Neural cell (in vitro differentiated cells): ENCODE measurements at regions not wholly inside any gene's neighbourhood (a gene's known extent, or its start where the extent isn't known, plus 50 kb on each side); places are given as distances from the start of the nearest gene placed in this dataset.

Source experiments
- H2AFZ ChIP-seq: fragments of 200-600, 300-800 bp; sonication (generic), shearing (Covaris generic); 2 replicates; pipeline ENCODE4 v1.6.0; 2014; ENCODE audit warnings: low read depth, mild to moderate bottlenecking, antibody characterized with exemption, low read length, moderate library complexity
- H3F3A ChIP-seq: fragments of 200-600 bp; shearing (Covaris generic); 2 replicates; pipeline ENCODE4 v1.6.1; 2016; ENCODE audit warnings: mild to moderate bottlenecking, moderate library complexity, mixed read lengths, antibody characterized with exemption, low read length; ENCODE audit not compliant: insufficient read depth, poor library complexity, severe bottlenecking
- H3K27ac ChIP-seq: fragments of 200-600, 300-800 bp; sonication (generic), shearing (Covaris generic); 2 replicates; pipeline ENCODE4 v1.5.1; 2014; ENCODE audit warnings: mild to moderate bottlenecking, low read length, moderate library complexity
- H3K27me3 ChIP-seq: fragments of 300-800, 200-600 bp; sonication (generic), shearing (Covaris generic); 2 replicates; pipeline ENCODE4 v1.6.0; 2014; ENCODE audit warnings: mild to moderate bottlenecking, low read depth, low read length, moderate library complexity; ENCODE audit not compliant: insufficient read depth
- H3K36me3 ChIP-seq: fragments of 300-800, 200-600 bp; sonication (generic), shearing (Covaris generic); 2 replicates; pipeline ENCODE4 v1.5.1; 2014; ENCODE audit warnings: mild to moderate bottlenecking, antibody characterized with exemption, low read length, moderate library complexity; ENCODE audit not compliant: insufficient read depth
- H3K4me2 ChIP-seq: fragments of 300-800, 200-600 bp; sonication (generic), shearing (Covaris generic); 2 replicates; pipeline ENCODE4 v1.6.0; 2014; ENCODE audit warnings: mild to moderate bottlenecking, low read length
- H3K4me3 ChIP-seq: fragments of 300-800, 200-600 bp; sonication (generic), shearing (Covaris generic); 2 replicates; pipeline ENCODE4 v1.5.1; 2014; ENCODE audit warnings: mild to moderate bottlenecking, low read length, moderate library complexity
- H3K79me2 ChIP-seq: fragments of 200-600 bp; shearing (Covaris generic); replicated peaks from 2 replicates; pipeline ENCODE4 v1.6.0; 2014; ENCODE audit warnings: mild to moderate bottlenecking, low read length, moderate library complexity; ENCODE audit not compliant: insufficient read depth
- H3K9ac ChIP-seq: fragments of 300-800, 200-600 bp; sonication (generic), shearing (Covaris generic); 2 replicates; pipeline ENCODE4 v1.6.1; 2016; ENCODE audit warnings: mild to moderate bottlenecking, low read length, mixed read lengths
- H3K9me2 ChIP-seq: fragments of 200-600 bp; shearing (Covaris generic); 2 replicates; pipeline ENCODE4 v1.6.1; 2016; ENCODE audit warnings: mild to moderate bottlenecking, low read length, mixed read lengths; ENCODE audit not compliant: insufficient read depth
- H3K9me3 ChIP-seq: fragments of 200-600, 300-800 bp; sonication (generic), shearing (Covaris generic); 2 replicates; pipeline ENCODE4 v1.6.1; 2016; ENCODE audit warnings: mild to moderate bottlenecking, mixed run types, low read length, moderate library complexity, mixed read lengths
- H4K20me1 ChIP-seq: fragments of 200-600 bp; shearing (Covaris generic); 2 replicates; pipeline ENCODE4 v1.6.1; 2016; ENCODE audit warnings: mild to moderate bottlenecking, mixed run types; ENCODE audit not compliant: insufficient read depth
- CTCF ChIP-seq: fragments of 450-650 bp; IDR thresholded peaks from 2 replicates; pipeline ENCODE4 v1.5.1; 2014; ENCODE audit warnings: antibody characterized with exemption, mild to moderate bottlenecking, moderate library complexity; ENCODE audit not compliant: poor library complexity, severe bottlenecking
- EP300 ChIP-seq: fragments of 450-650 bp; conservative IDR thresholded peaks from 2 replicates; pipeline ENCODE4 v1.6.1; 2014; ENCODE audit warnings: antibody characterized with exemption, mild to moderate bottlenecking, moderate library complexity; ENCODE audit not compliant: poor library complexity, severe bottlenecking
- EZH2 ChIP-seq: fragments of 200-600, 300-800 bp; shearing (Covaris generic), sonication (generic); IDR thresholded peaks from 2 replicates; pipeline ENCODE4 v1.6.1; 2014; ENCODE audit warnings: antibody characterized with exemption, low read length, borderline replicate concordance, mild to moderate bottlenecking; ENCODE audit not compliant: insufficient read depth, poor library complexity, severe bottlenecking
- MXI1 ChIP-seq: fragments of 450-650 bp; conservative IDR thresholded peaks from 2 replicates; pipeline ENCODE4 v1.6.1; 2014; ENCODE audit warnings: antibody characterized with exemption, mild to moderate bottlenecking; ENCODE audit not compliant: poor library complexity, severe bottlenecking
- POLR2AphosphoS5 ChIP-seq: IDR thresholded peaks from 2 replicates; pipeline ENCODE4 v1.6.1; 2012
- RAD21 ChIP-seq: fragments of 450-650 bp; conservative IDR thresholded peaks from 2 replicates; pipeline ENCODE4 v1.6.1; 2014; ENCODE audit warnings: antibody characterized with exemption, mild to moderate bottlenecking, moderate library complexity
- REST ChIP-seq: IDR thresholded peaks from 2 replicates; pipeline ENCODE4 v1.6.1; 2012; ENCODE audit warnings: borderline replicate concordance
- SMC3 ChIP-seq: fragments of 450-650 bp; conservative IDR thresholded peaks from 2 replicates; pipeline ENCODE4 v1.6.1; 2014; ENCODE audit warnings: antibody characterized with exemption, mild to moderate bottlenecking, moderate library complexity; ENCODE audit not compliant: poor library complexity
- TAF1 ChIP-seq: IDR thresholded peaks from 2 replicates; pipeline ENCODE4 v1.6.1; 2012; ENCODE audit warnings: low read depth

- Histone ChIP-seq H3F3A (no peaks in the 10 kb centered on the region), H3K27ac (no peak overlapping the region), H3K79me2 (no peaks in the 10 kb centered on the region), H4K20me1 (no peaks in the 10 kb centered on the region), H3K9me3 (no peaks in the 10 kb centered on the region), H3K4me3 (no peak overlapping the region), H2AFZ (no peak overlapping the region), H3K9me2 (no peaks in the 10 kb centered on the region), H3K4me2 (no peak overlapping the region), H3K27me3 (no peaks in the 10 kb centered on the region), H3K9ac (no peak overlapping the region), H3K36me3 (no peaks in the 10 kb centered on the region)
- TF ChIP-seq EZH2 (no peak), RAD21 (no peak), MXI1 (no peak), REST (no peak)
These were observed 60.1 kb upstream of the ASXL3 start for GRCh38 chr18:33517950-33518349.

- no peak overlapping the region for H2AFZ ChIP-seq
These were observed 65.0 kb upstream of the ASXL3 start for GRCh38 chr18:33513027-33513426.

More at GRCh38 chr18:33513027-33513426, 65.0 kb upstream of the ASXL3 start:
- no peaks in the 10 kb centered on the region for H3K79me2 ChIP-seq
- H3K27me3 ChIP-seq = no peaks in the 10 kb centered on the region
- H3F3A ChIP-seq = no peaks in the 10 kb centered on the region
- H3K4me2 ChIP-seq = no peak overlapping the region
- H3K9ac ChIP-seq = no peak overlapping the region
- no peaks in the 10 kb centered on the region for H3K9me3 ChIP-seq
- H3K27ac ChIP-seq = no peak overlapping the region
- TF ChIP-seq MXI1 (no peak), EP300 (no peak), TAF1 (no peak), POLR2AphosphoS5 (no peak), RAD21 (no peak), EZH2 (no peak), CTCF (no peak), REST (no peak), SMC3 (no peak)
- H4K20me1 ChIP-seq = no peaks in the 10 kb centered on the region
- no peaks in the 10 kb centered on the region for H3K36me3 ChIP-seq
- no peaks in the 10 kb centered on the region for H3K9me2 ChIP-seq
- H3K4me3 ChIP-seq = no peak overlapping the region
